SK-N-SH (cell line): ENCODE measurements at regions not wholly inside any gene's neighbourhood (a gene's known extent, or its start where the extent isn't known, plus 50 kb on each side); places are given as distances from the start of the nearest gene placed in this dataset.

Experiments
- CTCF ChIA-PET: fragments of 300-600, 350-600 bp; formaldehyde crosslinking; extraction: SDS; loops from one replicate; lab custom pipeline; 2021; lab: Yijun Ruan, JAX
- POLR2A ChIA-PET: fragments of 350-600 bp; sonication (Branson Sonifier 250); formaldehyde crosslinking; extraction: SDS; loops from one replicate; lab custom pipeline; 2020; ENCODE audit warnings: antibody characterized with exemption, inconsistent platforms; lab: Yijun Ruan, JAX
- DNase-seq: peaks from one replicate; pipeline ENCODE4 v3.0.0; 2012
- H2AFZ ChIP-seq: fragments of 200-600 bp; sonication (generic); 2 replicates; pipeline ENCODE4 v1.8.1; 2016; ENCODE audit warnings: antibody characterized with exemption, mild to moderate bottlenecking, low read depth
- H3F3A ChIP-seq: fragments of 200-600 bp; sonication (generic); replicated peaks from 2 replicates; pipeline ENCODE3; 2016; ENCODE audit warnings: antibody characterized with exemption, mild to moderate bottlenecking; ENCODE audit not compliant: insufficient read depth
- H3K27ac ChIP-seq, 2 experiments: fragments of 200-500 bp in 1 of 2; fragments of 200-600 bp in 1 of 2; sonication (Bioruptor generic) in 1 of 2; sonication (generic), shearing (Covaris generic) in 1 of 2; 2 replicates each; pipeline versions ENCODE4 v1.5.1 to v1.6.1; 2014 to 2016; ENCODE audit warnings: low read depth in 2 of 2, inconsistent platforms in 1 of 2, low read length in 1 of 2, mild to moderate bottlenecking in 1 of 2, mixed read lengths in 1 of 2
- H3K27me3 ChIP-seq: fragments of 200-600 bp; sonication (generic), shearing (Covaris generic); 2 replicates; pipeline ENCODE4 v1.6.1; 2016; ENCODE audit warnings: mixed run types; ENCODE audit not compliant: insufficient read depth
- H3K36me3 ChIP-seq, 2 experiments: fragments of 200-500 bp in 1 of 2; fragments of 200-600 bp in 1 of 2; sonication (Bioruptor generic) in 1 of 2; sonication (generic) in 1 of 2; replicated peaks in 1 of 2; 2 replicates each; pipeline versions ENCODE3 to v1.5.1; 2014 to 2016; ENCODE audit warnings: low read length in 1 of 2, mild to moderate bottlenecking in 1 of 2; ENCODE audit not compliant: insufficient read depth in 2 of 2, control insufficient read depth in 1 of 2
- H3K4me1 ChIP-seq, 2 experiments: fragments of 200-500 bp in 1 of 2; fragments of 200-600 bp in 1 of 2; sonication (Bioruptor generic) in 1 of 2; sonication (generic), shearing (Covaris generic) in 1 of 2; 2 replicates each; pipeline versions ENCODE4 v1.5.1 to v1.6.1; 2014 to 2016; ENCODE audit warnings: low read depth in 1 of 2, low read length in 1 of 2, mixed run types in 1 of 2; ENCODE audit not compliant: insufficient read depth in 2 of 2, control insufficient read depth in 1 of 2
- H3K4me2 ChIP-seq: fragments of 200-600 bp; sonication (generic), shearing (Covaris generic); 2 replicates; pipeline ENCODE4 v1.6.1; 2017; ENCODE audit warnings: mixed run types
- H3K4me3 ChIP-seq, 2 experiments: fragments of 200-500 bp in 1 of 2; fragments of 200-600 bp in 1 of 2; sonication (Bioruptor generic) in 1 of 2; sonication (generic), shearing (Covaris generic) in 1 of 2; 2 replicates each; pipeline versions ENCODE4 v1.5.1 to v1.8.1; 2014 to 2016; ENCODE audit warnings: low read depth in 2 of 2, inconsistent platforms in 1 of 2, low read length in 1 of 2, mild to moderate bottlenecking in 1 of 2, mixed read lengths in 1 of 2, moderate library complexity in 1 of 2
- H3K79me2 ChIP-seq: fragments of 200-600 bp; sonication (generic); 2 replicates; pipeline ENCODE4 v1.8.1; 2017; ENCODE audit warnings: mild to moderate bottlenecking; ENCODE audit not compliant: insufficient read depth
- H3K9ac ChIP-seq: fragments of 200-600 bp; sonication (generic); 2 replicates; pipeline ENCODE4 v1.6.1; 2017; ENCODE audit warnings: mixed run types
- H3K9me2 ChIP-seq: fragments of 200-600 bp; sonication (generic); 2 replicates; pipeline ENCODE4 v1.6.1; 2017; ENCODE audit warnings: mixed run types
- H3K9me3 ChIP-seq: fragments of 200-600 bp; sonication (generic); 2 replicates; pipeline ENCODE4 v1.6.1; 2017; ENCODE audit warnings: mixed run types, mild to moderate bottlenecking, moderate library complexity
- H4K20me1 ChIP-seq: fragments of 200-600 bp; sonication (generic); 2 replicates; pipeline ENCODE4 v1.6.1; 2017; ENCODE audit warnings: mild to moderate bottlenecking, mixed run types; ENCODE audit not compliant: insufficient read depth
- CHD2 ChIP-seq: fragments of 150-350 bp; IDR thresholded peaks from 2 replicates; pipeline ENCODE4 v1.6.1; 2018; ENCODE audit warnings: low read length; ENCODE audit not compliant: partially characterized antibody
- FOXJ3 ChIP-seq: sonication (generic); formaldehyde crosslinking; IDR thresholded peaks from 2 replicates; pipeline ENCODE4 v1.5.1; 2020; ENCODE audit warnings: mild to moderate bottlenecking, missing genetic modification reagents
- JUND ChIP-seq: IDR thresholded peaks from 2 replicates; pipeline ENCODE4 v1.4.0; 2012
- RFX5 ChIP-seq: IDR thresholded peaks from 2 replicates; pipeline ENCODE4 v1.6.1; 2012; ENCODE audit warnings: mild to moderate bottlenecking, improper control_type of control experiment, low read length
- RXRA ChIP-seq: IDR thresholded peaks from 2 replicates; pipeline ENCODE4 v1.4.0; 2012; ENCODE audit warnings: low read depth, mild to moderate bottlenecking, borderline replicate concordance
- SIN3A ChIP-seq: IDR thresholded peaks from 2 replicates; pipeline ENCODE4 v1.6.1; 2012; ENCODE audit warnings: low read depth, mild to moderate bottlenecking, low read length, moderate library complexity, borderline replicate concordance
- USF2 ChIP-seq: fragments of 150-350 bp; IDR thresholded peaks from 2 replicates; pipeline ENCODE4 v1.6.1; 2017; ENCODE audit warnings: antibody characterized with exemption, low read length, low read depth, borderline replicate concordance
- YY1 ChIP-seq: IDR thresholded peaks from 2 replicates; pipeline ENCODE4 v1.4.0; 2012; ENCODE audit warnings: low read depth, mild to moderate bottlenecking
- WGBS: methylation state at CpG from one replicate; pipeline ENCODE4 v1.1.6; 2017; ENCODE audit warnings: low lambda C conversion rate; 5-methylcytosine and 5-hydroxymethylcytosine counted together
- TF ChIP-seq, protein P1 (sequence below): IDR thresholded peaks from 2 replicates; pipeline ENCODE4 v1.6.1; 2012; ENCODE audit warnings: mild to moderate bottlenecking, low read depth, low read length, moderate library complexity

DNA sequence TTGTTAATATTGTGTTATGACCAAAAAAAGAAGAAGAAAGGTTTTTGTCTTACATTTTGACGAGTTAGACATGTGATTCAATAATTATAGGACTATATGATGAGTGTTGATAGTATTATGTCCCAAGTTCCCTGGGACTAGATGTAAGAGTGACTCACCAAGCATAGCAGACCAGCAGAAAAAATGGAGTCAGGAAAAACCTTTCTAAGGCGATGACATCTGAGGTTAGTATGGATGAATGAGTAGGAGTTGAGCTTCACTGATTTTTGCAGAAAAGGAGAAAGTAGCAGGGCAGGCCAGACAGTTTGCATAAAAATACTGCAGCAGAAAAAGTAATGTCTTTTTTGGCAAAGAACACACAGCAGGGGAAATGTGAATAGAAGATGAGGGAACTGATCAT lies 1041.3 kb upstream of the ADGRL4 start:
- Histone ChIP-seq H3K9ac (no peak overlapping the region), H2AFZ (no peak overlapping the region), H3F3A (no peaks in the 10 kb centered on the region), H3K36me3 (no peaks in the 10 kb centered on the region), H3K9me2 (no peaks in the 10 kb centered on the region), H3K9me3 (no peaks in the 10 kb centered on the region), H3K79me2 (no peaks in the 10 kb centered on the region), H3K4me3 (no peak overlapping the region; a peak in 1 of 4 replicates), H3K4me2 (no peak overlapping the region), H3K27ac (no peak overlapping the region), H3K27me3 (no peaks in the 10 kb centered on the region), H4K20me1 (no peaks in the 10 kb centered on the region), H3K4me1 (no peaks in the 10 kb centered on the region; a peak in 2 of 4 replicates)
- TF ChIP-seq JUND (0 out of 2 replicates have a peak, but pooled peaks have one; percentile 9), CHD2 (no peak)
- ChIA-PET CTCF (no interaction called here), POLR2A (no interaction called here)
- no peak for DNase-seq
- WGBS, result 65% methylated on average over 2 of the region's 2 CpGs

GRCh38 chr1:80044662-80045061 lies 1038.1 kb upstream of the ADGRL4 start:
- Histone ChIP-seq H3K4me2 (no peak overlapping the region), H4K20me1 (no peaks in the 10 kb centered on the region), H3K9me2 (no peaks in the 10 kb centered on the region), H3K36me3 (no peaks in the 10 kb centered on the region), H3F3A (no peaks in the 10 kb centered on the region), H3K4me3 (no peak overlapping the region), H3K4me1 (no peaks in the 10 kb centered on the region; a peak in 2 of 4 replicates), H3K27ac (no peak overlapping the region), H3K9me3 (no peaks in the 10 kb centered on the region), H3K9ac (no peak overlapping the region), H3K27me3 (no peaks in the 10 kb centered on the region), H2AFZ (no peak overlapping the region), H3K79me2 (no peaks in the 10 kb centered on the region)
- no peak for DNase-seq
- TF ChIP-seq RFX5 (no peak), JUND (no peak), RXRA (no peak), YY1 (no peak), FOXJ3 (no peak), USF2 (no peak), SIN3A (no peak)
- TF ChIP-seq, protein P1, sequence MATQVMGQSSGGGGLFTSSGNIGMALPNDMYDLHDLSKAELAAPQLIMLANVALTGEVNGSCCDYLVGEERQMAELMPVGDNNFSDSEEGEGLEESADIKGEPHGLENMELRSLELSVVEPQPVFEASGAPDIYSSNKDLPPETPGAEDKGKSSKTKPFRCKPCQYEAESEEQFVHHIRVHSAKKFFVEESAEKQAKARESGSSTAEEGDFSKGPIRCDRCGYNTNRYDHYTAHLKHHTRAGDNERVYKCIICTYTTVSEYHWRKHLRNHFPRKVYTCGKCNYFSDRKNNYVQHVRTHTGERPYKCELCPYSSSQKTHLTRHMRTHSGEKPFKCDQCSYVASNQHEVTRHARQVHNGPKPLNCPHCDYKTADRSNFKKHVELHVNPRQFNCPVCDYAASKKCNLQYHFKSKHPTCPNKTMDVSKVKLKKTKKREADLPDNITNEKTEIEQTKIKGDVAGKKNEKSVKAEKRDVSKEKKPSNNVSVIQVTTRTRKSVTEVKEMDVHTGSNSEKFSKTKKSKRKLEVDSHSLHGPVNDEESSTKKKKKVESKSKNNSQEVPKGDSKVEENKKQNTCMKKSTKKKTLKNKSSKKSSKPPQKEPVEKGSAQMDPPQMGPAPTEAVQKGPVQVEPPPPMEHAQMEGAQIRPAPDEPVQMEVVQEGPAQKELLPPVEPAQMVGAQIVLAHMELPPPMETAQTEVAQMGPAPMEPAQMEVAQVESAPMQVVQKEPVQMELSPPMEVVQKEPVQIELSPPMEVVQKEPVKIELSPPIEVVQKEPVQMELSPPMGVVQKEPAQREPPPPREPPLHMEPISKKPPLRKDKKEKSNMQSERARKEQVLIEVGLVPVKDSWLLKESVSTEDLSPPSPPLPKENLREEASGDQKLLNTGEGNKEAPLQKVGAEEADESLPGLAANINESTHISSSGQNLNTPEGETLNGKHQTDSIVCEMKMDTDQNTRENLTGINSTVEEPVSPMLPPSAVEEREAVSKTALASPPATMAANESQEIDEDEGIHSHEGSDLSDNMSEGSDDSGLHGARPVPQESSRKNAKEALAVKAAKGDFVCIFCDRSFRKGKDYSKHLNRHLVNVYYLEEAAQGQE, result no peak
- ChIA-PET CTCF (no interaction called here), POLR2A (no interaction called here)
